ENCODE measurements at regions not wholly inside any gene's neighbourhood (a gene's known extent, or its start where the extent isn't known, plus 50 kb on each side); places are given as distances from the start of the nearest gene placed in this dataset.

- TF ChIP-seq CTCF (IDR thresholded peaks at IDR 0.05) (no peak), SIN3A (IDR thresholded peaks at IDR 0.05; ENCODE audit: borderline replicate concordance, insufficient read depth, low read depth, low read length) (no peak), POLR2AphosphoS5 (IDR thresholded peaks at IDR 0.05; ENCODE audit: low read depth, low read length) (no peak)
Observed at GRCh38 chr7:22618528-22618927, 108.5 kb upstream of the IL6 start.
